Erythroblast (primary cell): ENCODE measurements at regions not wholly inside any gene's neighbourhood (a gene's known extent, or its start where the extent isn't known, plus 50 kb on each side); places are given as distances from the start of the nearest gene placed in this dataset.

ENCODE experiments used
- DNase-seq, 2 experiments: peaks; one replicate each; lab custom pipeline; 2025; lab: John Stamatoyannopoulos, UW
- GATA1 ChIP-seq: IDR thresholded peaks from 2 replicates; pipeline ENCODE4 v1.6.1; 2011; ENCODE audit warnings: low read depth, mild to moderate bottlenecking, control low read depth, low read length, moderate library complexity
- POLR2A ChIP-seq: IDR thresholded peaks from 2 replicates; pipeline ENCODE4 v1.6.1; 2011; ENCODE audit warnings: mild to moderate bottlenecking, low read length

- no peak for TF ChIP-seq POLR2A
- TF ChIP-seq GATA1: no peak
- DNase-seq: no peak
Observed at GRCh38 chr10:78568620-78569019, 500.1 kb upstream of the ZMIZ1 start.

- TF ChIP-seq POLR2A (no peak), GATA1 (no peak)
- no peak for DNase-seq
Observed at GRCh38 chr10:78570633-78571235, 498.0 kb upstream of the ZMIZ1 start.

DNA sequence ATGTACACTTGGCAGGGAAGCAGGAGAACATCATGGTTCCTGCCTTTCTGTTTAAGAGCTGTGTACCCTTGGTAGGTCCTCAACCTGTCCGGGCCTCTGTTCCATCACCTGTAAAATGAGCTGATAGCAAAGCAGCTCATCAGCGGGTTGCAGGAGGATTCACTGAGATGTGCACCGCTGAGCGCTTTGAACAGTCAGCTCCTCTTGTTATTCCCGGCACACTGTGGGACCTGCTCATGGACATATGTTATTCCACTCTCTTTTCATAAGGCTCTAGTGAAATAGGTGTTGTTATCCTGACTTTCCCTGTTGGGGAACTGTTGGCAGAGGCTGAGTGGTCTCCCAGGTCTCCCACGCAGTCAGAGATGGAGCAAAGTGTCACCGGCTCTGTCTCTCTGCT is 497.5 kb upstream of the ZMIZ1 start:
- TF ChIP-seq POLR2A (no peak), GATA1 (no peak)
- no peak for DNase-seq

DNA sequence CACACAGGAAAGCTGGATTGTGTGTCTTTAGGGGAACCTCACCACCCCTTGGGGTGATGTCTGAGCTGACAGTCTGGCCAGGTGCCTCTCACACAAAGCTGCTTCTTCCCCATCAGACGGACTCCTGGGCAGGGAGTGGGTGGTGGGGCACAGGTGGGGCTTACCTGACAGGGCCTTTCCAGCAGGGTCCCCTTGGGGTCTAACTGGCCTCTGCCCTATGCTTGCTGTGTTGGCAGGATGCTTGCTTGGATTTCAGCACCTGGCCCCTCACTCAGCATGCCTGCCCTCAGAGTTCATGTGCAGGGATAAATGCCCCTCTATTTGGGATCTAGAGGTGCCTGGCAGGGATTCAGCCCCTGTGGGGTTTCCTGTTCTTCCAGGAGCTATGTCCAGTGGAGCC is 496.9 kb upstream of the ZMIZ1 start:
- TF ChIP-seq POLR2A: no peak
- no peak for TF ChIP-seq GATA1
- no peak for DNase-seq

DNA sequence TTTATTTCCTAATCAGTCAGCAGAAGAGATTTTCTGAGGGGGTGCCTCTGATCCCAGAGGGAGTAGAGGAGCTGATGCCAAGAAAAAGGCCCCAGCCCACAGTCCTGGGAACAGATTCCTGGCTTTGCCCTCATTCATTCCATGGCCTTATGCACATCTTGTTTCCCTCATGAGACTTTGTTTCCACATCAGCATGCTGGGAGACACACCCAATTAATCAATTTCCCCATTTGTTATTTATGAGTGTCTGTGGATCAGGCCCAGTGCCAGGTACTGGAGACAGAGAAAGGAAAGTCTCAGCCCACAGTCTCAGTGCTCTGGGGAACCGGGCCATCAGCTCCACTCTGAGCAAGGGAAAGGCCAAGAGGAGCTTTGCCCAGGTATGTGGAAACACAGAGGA is 496.2 kb upstream of the ZMIZ1 start:
- TF ChIP-seq GATA1: no peak
- TF ChIP-seq POLR2A: no peak
- no peak for DNase-seq

GRCh38 chr10:78574547-78574946 is 494.2 kb upstream of the ZMIZ1 start:
- TF ChIP-seq GATA1: no peak
- TF ChIP-seq POLR2A: no peak
- DNase-seq: no peak

DNA sequence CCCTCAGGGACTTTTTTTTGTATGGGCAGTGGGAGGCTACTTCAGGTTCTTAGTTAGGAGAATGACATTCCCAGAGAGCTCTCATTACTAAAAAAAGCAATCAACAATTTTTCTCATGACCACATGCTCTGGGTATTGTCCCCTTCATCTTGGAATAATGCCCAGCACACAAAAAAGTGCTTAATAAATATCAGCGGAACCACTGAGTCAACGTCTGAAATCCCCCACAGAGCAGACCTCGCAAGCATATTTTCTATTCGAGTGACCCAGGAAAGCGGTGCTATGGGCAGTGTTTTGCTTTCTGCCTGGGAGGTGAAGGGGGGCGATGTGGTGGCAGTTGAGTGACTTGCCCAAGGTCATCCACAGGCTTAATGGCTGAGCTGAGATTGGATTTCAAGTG is 493.4 kb upstream of the ZMIZ1 start:
- no peak for TF ChIP-seq POLR2A
- TF ChIP-seq GATA1: no peak
- DNase-seq: no peak

- DNase-seq: no peak
- TF ChIP-seq GATA1: no peak
- no peak for TF ChIP-seq POLR2A
Observed at GRCh38 chr10:78576276-78576675, 492.5 kb upstream of the ZMIZ1 start.

DNA sequence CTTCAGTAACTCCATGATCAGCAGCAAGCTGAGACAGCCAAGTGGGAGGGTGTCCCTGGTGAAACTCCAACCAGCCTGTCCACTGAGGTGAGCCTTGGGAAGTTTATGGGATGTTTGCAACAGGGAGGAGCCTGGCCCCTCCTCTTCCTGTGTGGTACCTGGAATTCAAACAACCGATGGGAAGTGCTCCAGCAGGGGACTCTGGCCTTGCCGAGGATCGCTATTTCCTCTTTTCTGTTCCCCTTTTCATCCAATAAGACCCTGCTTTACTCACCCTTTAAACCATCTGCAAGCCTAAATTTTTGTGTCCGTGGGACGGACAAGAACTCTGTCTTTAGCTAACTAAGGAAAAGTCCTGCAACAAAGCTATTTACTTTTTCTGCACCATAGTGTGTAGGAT is 491.1 kb upstream of the ZMIZ1 start:
- no peak for DNase-seq
- TF ChIP-seq POLR2A (no peak), GATA1 (no peak)

- TF ChIP-seq GATA1 (no peak), POLR2A (no peak)
- no peak for DNase-seq
Observed at GRCh38 chr10:78578929-78579328, 489.8 kb upstream of the ZMIZ1 start.

- DNase-seq: no peak
- TF ChIP-seq POLR2A (no peak), GATA1 (no peak)
Observed at GRCh38 chr10:78579576-78579975, 489.2 kb upstream of the ZMIZ1 start.

- TF ChIP-seq POLR2A (no peak), GATA1 (no peak)
- DNase-seq: no peak
Observed at GRCh38 chr10:78579995-78580394, 488.8 kb upstream of the ZMIZ1 start.

DNA sequence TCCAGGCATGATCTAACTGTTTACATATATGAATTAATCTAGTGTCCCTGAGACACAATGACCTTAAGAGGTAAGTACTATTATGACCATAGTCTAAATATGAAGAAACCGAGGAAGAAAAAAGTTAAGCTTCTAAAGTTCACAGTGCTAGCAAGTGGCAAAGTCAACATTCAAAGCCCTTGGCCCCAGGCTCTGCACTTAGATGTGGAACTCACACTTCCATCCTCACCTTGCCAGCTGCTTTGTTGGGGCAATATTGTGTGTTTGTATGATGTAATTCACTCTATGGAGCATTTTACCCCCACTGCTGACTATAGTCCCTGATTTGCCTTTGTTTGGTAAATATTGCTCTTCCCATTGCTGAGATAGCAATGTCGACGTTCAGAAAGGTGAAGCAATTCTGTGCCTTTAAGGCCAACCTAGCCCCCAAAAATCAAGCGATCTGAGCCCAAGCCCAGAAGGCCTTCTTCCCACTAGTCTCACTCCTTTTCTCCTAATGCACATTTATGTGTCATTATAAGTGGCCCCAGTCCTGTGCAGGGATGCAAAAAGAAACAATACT is 487.6 kb upstream of the ZMIZ1 start:
- DNase-seq: no peak
- no peak for TF ChIP-seq GATA1
- TF ChIP-seq POLR2A: no peak

DNA sequence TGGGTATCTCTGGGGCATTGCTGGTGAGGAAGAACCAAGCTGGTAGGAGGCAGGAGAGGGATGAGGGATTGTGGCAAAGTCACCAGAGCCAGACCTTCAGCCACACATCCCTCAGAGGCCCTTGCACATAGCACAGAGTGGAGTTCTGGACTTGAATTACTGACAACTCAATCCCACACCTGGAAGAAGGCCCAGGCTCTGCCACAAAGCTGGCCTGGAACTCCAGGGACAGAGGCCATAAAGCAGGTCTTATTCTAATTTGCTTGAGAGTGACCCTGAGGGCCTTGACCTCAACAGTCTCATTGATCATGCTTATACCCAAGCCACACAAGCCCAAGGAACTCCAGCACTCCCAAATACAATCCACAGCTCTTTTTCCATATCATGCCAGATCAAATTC is 486.2 kb upstream of the ZMIZ1 start:
- no peak for DNase-seq
- no peak for TF ChIP-seq POLR2A
- no peak for TF ChIP-seq GATA1

GRCh38 chr10:78584266-78584665 is 484.5 kb upstream of the ZMIZ1 start:
- no peak for TF ChIP-seq POLR2A
- no peak for DNase-seq

- no peak for TF ChIP-seq POLR2A
- TF ChIP-seq GATA1: no peak
- DNase-seq: no peak
Observed at GRCh38 chr10:78584681-78585080, 484.1 kb upstream of the ZMIZ1 start.
